ENCODE measurements at regions not wholly inside any gene's neighbourhood (a gene's known extent, or its start where the extent isn't known, plus 50 kb on each side); places are given as distances from the start of the nearest gene placed in this dataset.

DNA sequence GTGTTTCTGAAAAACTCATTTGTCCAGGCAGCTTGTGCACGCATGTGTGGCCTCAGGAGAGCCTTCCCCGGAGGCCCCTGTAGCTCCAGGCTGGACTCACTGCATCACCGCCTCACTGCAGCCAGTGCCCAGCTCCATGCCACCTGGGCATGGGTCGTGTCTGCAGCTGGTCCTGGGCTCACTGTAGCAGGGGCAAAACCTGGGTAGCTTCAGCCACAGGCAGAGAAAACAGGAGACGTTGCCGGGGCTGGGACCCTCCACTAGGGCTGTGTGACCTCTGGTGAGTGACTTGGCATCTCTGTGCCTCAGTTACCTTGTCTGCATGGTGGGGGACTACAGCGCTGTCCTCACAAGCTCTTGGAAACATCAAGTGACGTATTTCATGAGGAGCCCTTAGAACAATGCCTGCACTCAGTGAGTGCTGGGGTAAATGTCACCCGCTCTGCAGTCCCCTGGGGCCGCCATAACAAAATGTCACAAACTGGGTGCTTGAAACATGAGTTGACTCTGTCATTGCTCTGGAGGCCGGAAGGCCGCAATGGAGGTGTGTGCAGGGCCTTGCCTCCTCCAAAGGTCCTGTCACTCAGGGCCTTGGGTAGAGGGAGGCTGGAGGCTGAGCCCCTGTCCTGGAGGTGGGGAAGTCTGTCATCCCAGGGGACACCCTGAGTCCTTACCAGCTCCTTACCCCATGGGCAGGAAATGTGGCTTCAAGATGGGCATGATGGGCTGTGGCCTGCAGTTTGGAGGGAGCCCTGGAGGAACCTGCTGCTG is 488.7 kb downstream of the TBC1D22A start:
- DNase-seq (ENCODE audit: low read depth): no peak

DNA sequence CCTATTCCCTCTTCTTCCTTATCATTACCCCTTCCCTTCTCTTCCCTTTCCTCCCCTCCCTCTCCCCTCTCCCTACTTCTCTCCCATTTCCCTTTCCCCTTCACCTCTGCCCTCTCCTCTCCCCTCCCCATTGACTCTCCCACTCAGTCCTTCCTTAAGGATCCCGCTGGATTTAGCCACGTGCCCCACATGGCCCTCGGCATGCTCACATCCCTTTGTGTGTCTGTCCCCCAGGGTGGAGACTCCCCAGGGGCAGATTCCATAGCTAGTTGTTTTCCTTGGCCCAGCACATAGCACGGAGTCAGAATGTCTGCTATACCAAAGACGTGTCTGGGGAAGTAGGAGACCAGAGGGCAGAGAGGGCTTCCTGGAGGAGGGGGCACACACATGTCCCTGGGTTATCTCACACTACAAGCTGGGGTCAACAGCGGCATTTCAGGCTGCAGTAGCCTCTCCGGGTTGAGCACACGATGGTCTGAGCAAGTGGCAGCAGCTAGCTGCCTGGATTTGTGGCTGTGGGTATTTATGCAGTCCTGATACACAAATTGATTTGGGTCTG is 487.0 kb downstream of the TBC1D22A start:
- DNase-seq (ENCODE audit: low read depth): no peak

DNA sequence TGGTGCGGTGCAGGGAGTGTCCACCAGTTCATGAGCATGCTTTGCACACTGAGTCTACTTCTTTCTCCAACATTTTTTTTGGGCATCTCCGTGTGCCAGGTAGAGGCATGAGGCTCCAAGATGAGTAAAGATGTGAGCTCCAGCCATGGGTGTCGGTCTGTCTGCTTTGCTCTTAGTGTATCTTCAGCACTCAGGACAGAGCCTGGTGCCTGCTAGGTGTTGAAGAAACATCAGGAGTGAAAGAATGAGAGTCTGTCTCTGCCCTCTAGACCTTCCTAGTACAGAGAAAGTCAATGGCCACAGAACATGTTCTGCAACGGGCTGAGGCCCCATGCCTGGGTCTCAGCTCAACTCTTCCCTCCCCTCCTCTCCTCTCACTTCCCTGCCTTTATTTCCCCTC is 486.5 kb downstream of the TBC1D22A start:
- DNase-seq (ENCODE audit: low read depth): no peak

DNA sequence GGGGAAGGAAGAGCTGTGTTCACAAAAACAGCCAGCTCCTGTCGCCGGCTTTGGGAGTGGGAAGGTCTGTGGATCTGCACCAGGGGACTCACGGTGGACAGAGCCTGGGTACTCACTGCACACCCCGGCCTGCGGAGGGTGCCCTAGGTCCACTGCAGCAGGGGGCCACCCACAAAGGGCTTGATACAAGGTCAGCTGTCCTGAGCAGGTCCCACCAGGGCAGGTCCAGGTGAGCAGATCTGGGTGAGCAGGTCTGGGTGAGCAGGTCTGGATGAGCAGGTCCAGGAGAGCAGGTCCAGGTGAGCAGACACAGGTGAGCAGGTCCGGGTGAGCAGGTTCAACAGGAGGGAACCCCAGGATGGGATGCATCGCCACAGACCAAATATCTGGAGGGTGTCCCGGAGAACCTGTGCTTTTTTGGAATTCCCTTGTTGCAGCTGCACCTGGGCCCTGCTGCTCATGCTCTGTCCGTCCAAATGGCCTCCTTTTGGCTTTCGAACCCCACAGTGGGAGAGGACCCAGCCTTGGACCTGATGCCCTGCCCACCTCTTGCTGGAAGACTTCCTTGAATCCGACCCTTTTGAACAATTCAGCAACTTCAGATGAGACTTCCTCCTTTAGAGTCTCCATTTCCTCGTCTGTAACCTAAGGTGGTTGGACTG is 485.3 kb downstream of the TBC1D22A start:
- DNase-seq (ENCODE audit: low read depth): no peak

DNA sequence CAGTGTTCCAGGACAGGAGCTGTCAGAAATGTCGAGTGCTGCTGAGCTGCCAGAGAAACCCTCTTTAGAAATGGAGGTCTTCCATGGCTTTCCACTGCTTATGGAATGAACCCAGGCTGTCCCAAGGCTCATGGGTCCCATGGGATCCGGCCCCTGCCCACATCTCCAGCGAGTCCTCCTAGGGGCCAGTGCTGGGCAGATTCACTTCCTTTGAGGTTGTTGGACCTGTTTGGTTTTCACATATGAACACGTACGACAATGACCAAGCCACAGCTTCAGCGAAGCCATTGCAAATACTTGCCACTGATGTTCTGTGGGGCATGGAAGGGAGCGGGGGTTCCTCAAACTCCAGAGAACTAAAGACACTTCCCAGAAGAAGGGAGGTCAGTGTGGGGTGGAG is 483.3 kb downstream of the TBC1D22A start:
- no peak for DNase-seq (ENCODE audit: low read depth)

DNA sequence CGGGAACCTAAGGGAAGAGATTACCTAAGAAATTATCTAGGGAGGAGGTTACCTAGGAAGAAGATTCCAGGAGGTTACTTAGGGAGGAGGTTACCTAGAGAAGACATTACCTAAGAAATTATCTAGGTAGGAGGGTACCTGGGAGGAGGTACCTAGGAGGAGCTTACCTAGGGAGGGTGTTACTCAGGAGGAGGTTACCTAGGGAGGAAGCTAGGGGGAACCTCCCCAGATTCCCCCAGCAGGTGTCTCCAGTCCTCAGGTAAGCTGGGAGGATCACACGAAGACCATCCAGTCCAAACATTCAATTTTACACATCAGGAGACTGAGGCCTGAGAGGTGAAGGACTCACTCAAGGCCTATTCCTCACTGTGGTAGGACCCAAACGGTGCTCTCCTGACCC is 482.8 kb downstream of the TBC1D22A start:
- no peak for DNase-seq (ENCODE audit: low read depth)

DNA sequence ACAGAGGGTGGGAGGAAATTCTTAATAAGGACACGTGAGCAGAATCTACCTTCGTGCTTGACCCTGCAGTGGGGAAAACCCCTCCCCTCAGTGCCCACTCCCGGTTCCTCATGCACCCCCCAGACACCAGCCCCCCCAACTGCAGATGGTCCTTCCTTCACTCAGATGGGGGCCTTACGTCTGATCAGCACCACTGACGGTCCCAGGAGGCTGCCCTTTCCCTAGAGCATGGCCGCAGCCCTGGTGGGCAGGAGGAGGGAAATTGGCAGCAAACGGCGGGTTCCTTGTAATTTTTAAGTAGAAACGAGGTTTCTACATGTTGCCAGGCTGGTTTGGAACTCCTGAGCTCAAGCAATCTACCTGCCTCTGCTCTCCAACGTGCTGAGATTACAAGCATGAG is 477.7 kb downstream of the TBC1D22A start:
- DNase-seq (ENCODE audit: low read depth): no peak

DNA sequence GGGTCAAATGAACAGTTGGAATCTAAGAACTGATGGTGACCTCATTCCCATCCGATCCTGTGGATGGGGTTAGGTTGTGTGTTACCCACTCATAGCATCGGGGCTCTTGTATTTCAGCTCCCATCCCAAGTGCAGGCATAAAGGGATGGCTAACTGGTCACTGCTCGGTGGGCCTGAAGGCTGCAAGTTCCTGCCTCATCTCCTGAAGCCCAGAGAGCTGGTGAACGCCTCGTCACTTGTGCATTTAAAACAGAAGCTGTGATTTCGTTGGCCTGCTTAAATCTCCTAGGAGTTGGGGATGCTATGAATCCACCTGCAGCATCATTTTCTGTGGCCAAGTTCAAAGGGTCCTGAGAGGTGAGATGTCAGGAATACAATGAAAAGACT is 477.0 kb downstream of the TBC1D22A start:
- DNase-seq (ENCODE audit: low read depth): no peak

DNA sequence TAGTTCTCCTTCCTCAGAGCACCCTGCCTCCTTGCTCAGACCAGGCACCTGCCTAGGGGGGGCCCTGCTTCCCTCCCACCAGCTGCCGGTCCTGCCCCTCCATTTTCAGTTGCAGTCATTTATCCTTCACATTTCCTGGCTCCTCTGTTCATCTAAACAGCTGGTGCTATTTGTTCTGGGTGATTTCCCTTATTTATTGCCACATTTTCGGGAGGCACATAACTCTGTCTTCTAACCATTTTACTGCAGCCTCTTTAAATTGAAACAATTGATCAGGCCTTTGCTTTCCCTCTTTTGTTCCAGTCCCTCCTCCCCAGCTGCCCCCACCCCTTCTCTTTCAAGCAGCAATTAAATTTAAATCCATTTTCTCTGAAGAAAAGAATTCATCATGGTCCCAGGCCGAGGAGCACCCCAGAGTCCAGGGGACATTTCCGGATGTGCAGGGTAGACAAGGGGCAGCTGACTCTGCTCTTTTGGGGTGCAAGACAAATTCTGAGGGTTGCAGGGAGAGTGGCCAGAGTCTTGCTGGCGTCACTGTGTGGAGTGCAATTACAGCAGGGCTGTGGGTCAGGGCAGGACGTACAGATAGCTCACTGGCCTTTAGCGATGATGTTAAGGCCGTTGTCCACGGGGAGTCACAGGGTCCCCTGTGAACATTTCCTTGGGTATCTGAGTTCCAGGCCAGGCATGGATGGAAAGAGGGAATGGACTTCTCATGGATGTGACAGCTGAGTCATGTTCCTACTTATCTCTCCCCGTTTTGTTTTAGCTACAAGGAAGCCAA is 476.4 kb downstream of the TBC1D22A start:
- no peak for DNase-seq (ENCODE audit: low read depth)

DNA sequence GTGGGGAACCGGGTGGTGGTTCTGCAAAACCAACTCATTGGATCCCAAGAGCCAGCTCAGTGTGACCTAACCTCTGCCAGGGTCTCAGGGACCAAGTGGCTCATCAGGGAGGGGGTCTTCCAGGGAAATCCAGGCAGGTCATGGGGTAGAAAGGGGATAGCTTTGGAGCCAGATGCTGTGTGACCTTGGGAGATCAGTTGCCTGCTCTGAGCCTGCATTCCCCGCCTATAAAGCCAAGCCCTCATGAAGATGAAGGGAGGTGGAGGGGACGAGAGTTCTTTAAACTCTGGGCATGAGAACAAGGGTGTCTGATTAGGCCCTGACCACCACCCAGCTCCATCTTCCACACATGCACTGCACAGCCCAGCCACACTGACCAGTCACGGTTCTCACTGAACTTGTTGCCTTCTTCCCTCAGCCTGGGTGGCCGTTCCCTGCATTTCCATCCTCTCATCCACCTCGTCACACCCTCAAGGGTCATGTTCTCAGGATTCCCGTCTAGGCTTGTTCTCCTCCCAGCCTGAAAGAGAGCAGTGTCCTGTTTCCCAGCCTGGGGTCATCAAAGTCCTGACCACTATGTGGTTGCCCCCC is 475.5 kb downstream of the TBC1D22A start:
- DNase-seq (ENCODE audit: low read depth): no peak

DNA sequence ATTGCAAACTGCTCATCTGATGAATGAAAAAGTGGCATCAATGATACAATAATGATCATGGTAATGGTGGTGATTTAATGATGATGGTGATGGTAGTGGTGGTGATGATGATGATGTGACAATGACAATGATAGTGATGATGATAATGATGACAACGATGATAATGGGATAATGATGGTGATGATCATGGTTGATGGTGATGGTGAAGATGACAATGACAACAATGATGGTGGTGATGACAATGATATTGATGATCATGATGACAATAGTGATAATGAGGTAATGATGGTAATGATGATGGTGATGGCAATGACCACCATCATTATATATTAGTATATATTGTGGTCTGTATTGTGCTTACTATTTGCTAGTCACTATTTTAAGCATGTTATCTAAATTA is 474.3 kb downstream of the TBC1D22A start:
- no peak for DNase-seq (ENCODE audit: low read depth)

DNA sequence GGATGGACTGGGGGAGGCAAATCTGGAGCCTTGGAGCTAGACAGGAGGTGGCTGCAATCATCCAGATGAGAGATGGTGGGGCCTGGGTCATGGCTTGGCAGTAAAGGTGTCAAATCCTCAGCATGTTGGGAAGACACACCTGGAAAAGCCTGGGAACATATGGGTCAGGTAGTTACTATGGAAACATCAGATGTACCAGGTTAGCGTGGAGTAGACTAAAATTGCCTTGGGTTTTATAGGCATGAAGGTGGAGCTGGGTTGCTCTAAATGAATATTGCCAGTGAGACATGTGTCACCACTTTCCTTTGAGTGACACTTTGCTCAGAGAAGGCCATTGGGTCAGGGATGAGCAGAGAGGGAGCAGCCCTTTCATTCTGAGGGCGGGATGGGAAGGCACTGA is 473.7 kb downstream of the TBC1D22A start:
- DNase-seq (ENCODE audit: low read depth): no peak

DNA sequence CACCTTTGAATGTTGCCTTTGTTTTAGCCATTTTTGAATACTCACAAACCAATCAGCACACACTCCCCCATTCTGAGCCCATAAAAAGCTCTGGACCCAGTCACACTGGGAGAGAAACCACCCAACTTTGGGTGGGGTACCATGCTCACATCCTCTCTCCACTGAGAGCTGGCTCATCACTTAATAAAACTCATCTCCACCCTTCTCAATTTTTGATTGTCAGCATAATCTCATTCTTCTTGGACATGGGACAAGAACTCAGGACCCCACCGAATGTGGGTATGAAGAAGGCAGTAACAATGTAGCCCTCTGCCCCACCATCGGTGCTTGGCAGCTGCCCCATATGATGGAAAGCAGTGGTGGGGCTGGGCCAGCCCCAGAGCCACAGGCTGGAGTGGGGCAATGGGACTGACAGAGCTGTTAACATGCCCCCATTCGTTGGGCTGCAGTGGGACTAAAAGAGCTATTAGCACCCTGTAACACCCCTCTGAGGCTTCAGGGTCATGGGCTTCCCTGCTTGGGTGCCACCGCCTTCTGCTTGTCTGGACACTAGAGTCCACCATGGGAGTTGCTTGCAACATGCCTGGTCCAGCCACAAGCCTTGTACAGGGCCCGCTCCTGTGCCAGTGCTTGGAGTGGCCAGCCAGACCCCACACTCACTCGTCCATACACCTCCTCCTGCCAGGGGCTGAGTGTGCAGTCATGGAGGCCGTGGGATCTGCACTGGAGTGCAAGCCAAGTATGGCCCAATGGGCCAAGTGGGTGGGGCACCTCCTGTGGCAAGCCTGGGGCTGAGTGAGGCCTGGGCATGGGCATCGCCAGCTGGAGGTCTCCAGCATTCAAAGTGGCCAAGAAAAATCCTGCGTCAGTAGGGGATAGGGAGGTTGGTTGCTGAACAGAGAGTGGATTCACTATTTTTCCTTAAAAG is 471.1 kb downstream of the TBC1D22A start:
- no peak for DNase-seq (ENCODE audit: low read depth)

DNA sequence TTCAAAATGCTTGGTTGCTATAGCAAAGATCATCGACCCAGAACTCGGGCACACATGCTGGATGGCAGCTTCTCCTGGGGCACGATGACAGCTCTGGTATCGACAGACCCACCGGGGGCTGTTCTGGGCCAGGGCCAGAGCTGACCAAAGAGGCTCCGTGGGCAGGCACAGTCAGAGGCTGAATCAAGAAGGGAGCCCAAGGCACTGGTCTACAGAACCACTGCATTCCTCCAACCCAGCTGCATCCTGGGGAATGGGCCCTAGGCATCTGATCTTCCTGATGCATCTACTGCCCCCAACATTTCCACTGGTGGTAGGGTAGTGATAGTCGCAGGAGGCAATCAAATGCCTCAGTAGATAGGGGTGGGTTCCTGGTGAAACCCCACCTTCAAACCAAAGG is 470.3 kb downstream of the TBC1D22A start:
- DNase-seq (ENCODE audit: low read depth): no peak

DNA sequence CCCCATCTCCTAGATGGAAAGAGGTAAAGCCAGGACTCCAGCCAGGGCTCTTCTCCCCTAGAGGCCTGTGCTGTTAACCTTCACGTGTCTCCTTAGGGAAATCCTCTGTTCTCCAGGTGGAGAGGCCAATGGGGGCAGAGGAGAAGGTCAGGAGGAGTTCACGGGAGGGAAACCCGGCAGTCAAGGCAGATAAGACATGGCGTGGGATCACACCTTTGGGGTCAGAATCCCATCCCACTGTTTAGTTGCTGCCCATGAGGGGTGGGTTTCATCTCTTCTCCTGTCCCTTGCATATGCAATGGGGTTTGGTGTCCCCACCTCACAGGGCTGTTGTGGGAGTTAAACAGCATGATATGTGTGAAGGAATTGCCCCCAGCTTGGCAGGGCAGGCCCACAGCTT is 469.7 kb downstream of the TBC1D22A start:
- no peak for DNase-seq (ENCODE audit: low read depth)

DNA sequence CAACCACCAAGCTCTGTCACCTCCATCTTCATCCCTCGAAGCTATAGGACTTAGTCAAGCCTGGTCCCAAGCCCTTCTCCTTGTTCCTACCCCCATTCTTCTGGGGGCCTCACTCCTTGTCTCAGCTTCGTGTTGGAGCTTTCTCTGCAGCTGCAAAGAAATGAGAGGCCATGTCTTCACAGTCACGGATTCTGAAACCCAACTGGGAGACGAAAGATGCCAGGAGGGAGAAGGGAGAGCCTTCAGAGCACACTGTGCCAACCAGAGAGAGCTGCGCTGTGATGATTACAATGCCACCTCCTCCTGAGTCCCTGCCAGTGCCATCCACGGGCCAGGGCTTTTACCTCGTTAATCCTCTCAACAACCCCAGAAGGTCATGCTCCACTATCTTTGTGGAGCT is 469.3 kb downstream of the TBC1D22A start:
- DNase-seq (ENCODE audit: low read depth): no peak

DNA sequence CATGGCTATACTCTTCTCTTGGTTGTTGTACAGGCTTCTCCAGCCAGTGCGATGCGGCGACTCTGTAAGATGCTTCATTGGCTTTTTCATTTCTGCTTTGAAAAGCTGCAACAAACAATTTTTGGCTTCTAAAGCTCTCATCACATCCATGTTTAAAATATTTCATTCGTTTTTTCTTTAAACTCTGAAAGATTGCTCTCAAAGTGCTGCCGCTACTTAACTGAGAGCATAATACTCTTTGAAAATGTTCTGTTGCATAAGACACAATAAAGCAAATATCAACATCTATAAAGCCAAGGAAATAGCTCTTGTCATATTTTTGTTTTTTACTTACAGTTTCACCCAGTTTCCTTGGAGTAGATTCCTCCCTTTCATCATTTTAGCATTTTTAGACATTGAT is 468.3 kb downstream of the TBC1D22A start:
- DNase-seq (ENCODE audit: low read depth): no peak

DNA sequence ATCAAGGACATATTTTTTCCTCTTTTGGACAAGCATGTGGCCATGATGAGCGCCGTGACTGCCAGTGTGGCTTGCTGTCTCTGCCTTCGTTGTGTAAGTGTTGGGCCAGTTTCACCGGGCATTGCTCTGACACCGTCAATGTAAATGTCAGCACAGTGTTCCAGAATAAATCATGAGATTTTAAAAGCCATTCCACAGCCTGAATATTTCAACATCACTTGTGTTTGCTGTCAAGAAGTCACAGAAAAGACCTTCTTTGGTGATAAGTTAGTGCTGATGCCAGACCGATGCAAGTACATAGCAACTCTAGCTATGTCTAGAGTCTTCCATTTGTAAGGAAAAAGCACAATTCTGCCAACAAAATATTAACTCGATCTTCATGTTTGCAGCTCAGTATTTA is 467.8 kb downstream of the TBC1D22A start:
- no peak for DNase-seq (ENCODE audit: low read depth)

DNA sequence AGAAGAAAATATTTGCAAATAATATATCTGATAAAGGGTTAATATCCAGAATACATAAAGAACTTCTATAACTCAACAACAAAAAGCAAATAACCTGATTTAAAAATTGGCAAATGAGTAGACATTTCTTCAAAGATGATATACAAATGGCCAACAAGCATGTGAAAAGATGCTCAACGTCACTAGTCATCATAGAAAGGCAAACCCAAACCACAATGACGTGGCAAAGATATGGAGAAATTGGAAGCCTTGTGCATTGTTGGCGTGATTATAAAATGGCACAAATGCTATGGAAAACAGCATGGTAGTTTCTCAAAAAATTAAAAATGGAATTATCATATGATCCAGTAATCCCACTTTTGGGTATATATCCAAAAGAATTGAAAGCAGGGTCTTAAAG is 466.3 kb downstream of the TBC1D22A start:
- DNase-seq (ENCODE audit: low read depth): no peak

DNA sequence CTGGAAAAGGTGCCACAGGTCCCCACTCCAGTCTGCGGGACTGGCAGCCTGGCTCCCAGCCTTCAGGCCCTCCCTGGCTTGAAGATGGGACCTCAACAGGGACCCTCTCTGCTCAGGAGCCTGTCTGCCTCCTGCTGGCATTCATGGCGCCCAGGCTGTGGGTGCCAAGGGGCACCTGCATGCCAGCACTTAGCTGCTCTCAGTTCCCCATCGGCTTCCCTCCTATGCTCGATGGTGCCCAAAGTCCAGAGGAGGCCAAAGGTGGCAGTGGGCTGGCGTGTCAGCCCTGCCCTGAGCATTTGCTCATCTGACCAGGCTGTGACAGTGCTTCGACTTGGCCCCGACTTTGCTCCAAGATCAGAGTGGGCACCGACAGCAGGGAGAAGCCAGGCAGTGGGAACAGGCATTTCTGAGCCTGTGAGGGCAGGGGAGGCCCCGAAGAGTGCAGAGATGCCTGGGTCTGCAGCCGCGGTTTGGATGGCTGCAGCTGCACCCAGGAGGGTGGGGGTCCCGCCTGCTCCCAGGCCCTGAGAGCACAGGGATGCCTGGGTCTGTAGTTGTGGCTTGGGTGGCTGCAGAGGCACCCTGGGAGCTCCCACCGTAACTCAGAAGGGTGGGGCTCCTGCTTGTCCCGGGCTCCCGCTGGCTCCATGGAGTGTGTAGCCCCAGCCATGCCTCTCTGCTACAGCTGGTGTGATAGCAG is 463.6 kb downstream of the TBC1D22A start:
- no peak for DNase-seq (ENCODE audit: low read depth)
